ENCODE measurements at regions not wholly inside any gene's neighbourhood (a gene's known extent, or its start where the extent isn't known, plus 50 kb on each side); places are given as distances from the start of the nearest gene placed in this dataset.

GRCh38 chr3:161571951-161572350, 75.3 kb downstream of the OTOL1 start:
- no peak overlapping the region for H3K9ac ChIP-seq (ENCODE audit: low read depth, low read length, poor library complexity, severe bottlenecking)
- no peaks in the 10 kb centered on the region for H3K27me3 ChIP-seq (ENCODE audit: insufficient read depth, low read length, poor library complexity, severe bottlenecking)
- no peaks in the 10 kb centered on the region for H3K79me2 ChIP-seq (ENCODE audit: insufficient read depth, low read length)
- H3K9me2 ChIP-seq (replicated peaks; ENCODE audit: low read depth, low read length), result no peaks in the 10 kb centered on the region
- H3F3A ChIP-seq (ENCODE audit: low read depth), result no peaks in the 10 kb centered on the region
- H3K4me3 ChIP-seq (ENCODE audit: low read length, poor library complexity, severe bottlenecking), result no peak overlapping the region
- no peak overlapping the region for H3K4me2 ChIP-seq (ENCODE audit: low read depth, low read length, poor library complexity, severe bottlenecking)
- no peak overlapping the region for H2AFZ ChIP-seq (ENCODE audit: low read length)
- H3K4me1 ChIP-seq (ENCODE audit: insufficient read depth, low read length, poor library complexity, severe bottlenecking), result peaks cover 9% of the 10 kb centered on the region
- TF ChIP-seq CTCF (conservative IDR thresholded peaks at IDR 0.05; ENCODE audit: low read length) (no peak), EZH2phosphoT487 (IDR thresholded peaks at IDR 0.05; ENCODE audit: borderline replicate concordance) (no peak)
- H3K36me3 ChIP-seq (ENCODE audit: insufficient read depth, low read length), result no peaks in the 10 kb centered on the region
- no peaks in the 10 kb centered on the region for H3K9me3 ChIP-seq (ENCODE audit: insufficient read depth, low read depth, low read length)
- no peaks in the 10 kb centered on the region for H4K20me1 ChIP-seq (ENCODE audit: insufficient read depth, low read length, poor library complexity, severe bottlenecking)

GRCh38 chr3:161573136-161573535, 76.5 kb downstream of the OTOL1 start:
- Histone ChIP-seq H3K9me2 (replicated peaks; ENCODE audit: low read depth, low read length) (no peaks in the 10 kb centered on the region), H3K9ac (ENCODE audit: low read depth, low read length, poor library complexity, severe bottlenecking) (no peak overlapping the region), H4K20me1 (ENCODE audit: insufficient read depth, low read length, poor library complexity, severe bottlenecking) (no peaks in the 10 kb centered on the region), H2AFZ (ENCODE audit: low read length) (no peak overlapping the region), H3K27me3 (ENCODE audit: insufficient read depth, low read length, poor library complexity, severe bottlenecking) (no peaks in the 10 kb centered on the region), H3K9me3 (ENCODE audit: insufficient read depth, low read depth, low read length) (no peaks in the 10 kb centered on the region), H3K36me3 (ENCODE audit: insufficient read depth, low read length) (no peaks in the 10 kb centered on the region), H3F3A (ENCODE audit: low read depth) (no peaks in the 10 kb centered on the region), H3K79me2 (ENCODE audit: insufficient read depth, low read length) (no peaks in the 10 kb centered on the region), H3K4me1 (ENCODE audit: insufficient read depth, low read length, poor library complexity, severe bottlenecking) (peaks cover 16% of the 10 kb centered on the region), H3K4me3 (ENCODE audit: low read length, poor library complexity, severe bottlenecking) (no peak overlapping the region), H3K4me2 (ENCODE audit: low read depth, low read length, poor library complexity, severe bottlenecking) (no peak overlapping the region)
- TF ChIP-seq CTCF (conservative IDR thresholded peaks at IDR 0.05; ENCODE audit: low read length) (no peak), EZH2phosphoT487 (IDR thresholded peaks at IDR 0.05; ENCODE audit: borderline replicate concordance) (no peak)

- H3K79me2 ChIP-seq (ENCODE audit: insufficient read depth, low read length), result no peaks in the 10 kb centered on the region
Measured at GRCh38 chr3:161575901-161576300, 79.3 kb downstream of the OTOL1 start.

More at GRCh38 chr3:161575901-161576300, 79.3 kb downstream of the OTOL1 start:
- no peak overlapping the region for H3K4me3 ChIP-seq (ENCODE audit: low read length, poor library complexity, severe bottlenecking)
- no peak overlapping the region for H2AFZ ChIP-seq (ENCODE audit: low read length)
- H3K4me2 ChIP-seq (ENCODE audit: low read depth, low read length, poor library complexity, severe bottlenecking), result no peak overlapping the region
- peaks cover 16% of the 10 kb centered on the region for H3K4me1 ChIP-seq (ENCODE audit: insufficient read depth, low read length, poor library complexity, severe bottlenecking)
- no peaks in the 10 kb centered on the region for H4K20me1 ChIP-seq (ENCODE audit: insufficient read depth, low read length, poor library complexity, severe bottlenecking)
- TF ChIP-seq CTCF (conservative IDR thresholded peaks at IDR 0.05; ENCODE audit: low read length) (no peak), EZH2phosphoT487 (IDR thresholded peaks at IDR 0.05; ENCODE audit: borderline replicate concordance) (no peak)
- H3F3A ChIP-seq (ENCODE audit: low read depth), result no peaks in the 10 kb centered on the region
- no peaks in the 10 kb centered on the region for H3K36me3 ChIP-seq (ENCODE audit: insufficient read depth, low read length)
- no peaks in the 10 kb centered on the region for H3K9me2 ChIP-seq (replicated peaks; ENCODE audit: low read depth, low read length)
- H3K27me3 ChIP-seq (ENCODE audit: insufficient read depth, low read length, poor library complexity, severe bottlenecking), result no peaks in the 10 kb centered on the region
- no peaks in the 10 kb centered on the region for H3K9me3 ChIP-seq (ENCODE audit: insufficient read depth, low read depth, low read length)
- H3K9ac ChIP-seq (ENCODE audit: low read depth, low read length, poor library complexity, severe bottlenecking), result no peak overlapping the region

Measured in Loucy (cell line).